Suprapubic skin (tissue), 4 donors: ENCODE measurements at regions not wholly inside any gene's neighbourhood (a gene's known extent, or its start where the extent isn't known, plus 50 kb on each side); places are given as distances from the start of the nearest gene placed in this dataset.
"Not testable (repeated sequence)": the region's sequence is repeated elsewhere in the genome, so short reads cannot be mapped to it uniquely, and the experiment has no call there.

Source experiments
- DNase-seq, 2 donors: peaks; one replicate each; pipeline ENCODE4 v3.0.0-alpha.2; 2019; ENCODE audit warnings: low spot score in 2 of 2
- H3K27ac ChIP-seq: fragments of 200-600 bp; sonication (generic); one replicate; pipeline ENCODE4 v1.5.1; 2019
- H3K27me3 ChIP-seq: fragments of 200-600 bp; sonication (generic); one replicate; pipeline ENCODE4 v1.5.1; 2019
- H3K36me3 ChIP-seq: fragments of 200-600 bp; sonication (generic); one replicate; pipeline ENCODE4 v1.5.1; 2019
- H3K4me1 ChIP-seq: fragments of 200-600 bp; sonication (generic); one replicate; pipeline ENCODE4 v1.5.1; 2019
- H3K4me3 ChIP-seq: fragments of 200-600 bp; sonication (generic); one replicate; pipeline ENCODE4 v1.5.1; 2019; ENCODE audit warnings: mild to moderate bottlenecking
- H3K9me3 ChIP-seq: fragments of 200-600 bp; sonication (generic); one replicate; pipeline ENCODE4 v1.5.1; 2019
- EP300 ChIP-seq: sonication (generic); formaldehyde crosslinking; IDR thresholded peaks from one replicate; pipeline ENCODE4 v1.6.1; 2017; ENCODE audit warnings: antibody characterized with exemption
- POLR2A ChIP-seq, 2 donors: fragments of 450-650 bp; IDR thresholded peaks; one replicate each; pipeline ENCODE4 v1.6.1; 2017; ENCODE audit warnings: antibody characterized with exemption in 2 of 2, mild to moderate bottlenecking in 2 of 2, moderate library complexity in 2 of 2
- POLR2AphosphoS5 ChIP-seq, 3 donors: sonication (generic); formaldehyde crosslinking; IDR thresholded peaks; one replicate each; pipeline ENCODE4 v1.6.1; 2017; ENCODE audit warnings: antibody characterized with exemption in 3 of 3
- WGBS: methylation state at CpG from one replicate; pipeline ENCODE4 v1.1.5; 2018; 5-methylcytosine and 5-hydroxymethylcytosine counted together
- TF ChIP-seq, protein P1 (sequence below), 2 donors: fragments of 200-600 bp in 1 of 2; fragments of 450-650 bp in 1 of 2; sonication (generic) in 1 of 2; IDR thresholded peaks; one replicate each; pipeline ENCODE4 v1.5.1; 2016 to 2019; ENCODE audit warnings: antibody characterized with exemption in 2 of 2, mild to moderate bottlenecking in 1 of 2, moderate library complexity in 1 of 2

DNA sequence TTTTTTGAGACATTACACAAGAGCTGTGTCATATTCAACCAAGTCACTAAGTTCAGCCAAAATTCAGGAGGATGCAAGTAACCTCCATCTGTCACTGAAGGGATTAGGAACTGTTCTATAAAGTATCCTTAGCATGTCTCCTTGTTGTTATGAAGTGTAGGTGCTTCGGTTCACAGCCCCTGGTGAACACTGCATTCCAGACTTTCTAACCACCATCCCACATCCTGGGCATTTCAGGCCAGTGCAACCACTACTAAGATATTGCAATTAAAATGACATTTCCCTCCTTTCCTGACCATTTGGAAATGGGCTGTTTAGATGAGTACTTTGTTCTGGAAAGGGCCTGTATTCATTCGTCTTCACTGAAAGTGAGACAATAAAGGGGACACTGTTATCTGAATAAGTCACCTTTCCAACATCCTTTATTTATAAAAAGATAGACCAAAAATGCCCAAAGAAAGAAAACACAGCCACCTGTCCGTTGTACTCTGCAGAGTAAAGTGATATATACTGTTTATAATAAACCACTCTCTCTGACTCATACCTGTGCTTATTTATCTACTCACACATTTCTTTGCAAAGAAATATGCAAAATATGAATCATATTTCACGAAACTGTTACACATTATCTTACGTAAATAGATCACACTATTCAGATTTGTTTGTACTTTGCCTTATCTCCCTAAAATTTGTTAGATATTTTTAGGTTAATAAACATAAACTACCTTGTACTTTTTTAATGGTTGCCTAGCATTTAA is 861.9 kb downstream of the CDH18 start:
- no peak overlapping the region for H3K27ac ChIP-seq
- no peaks in the 10 kb centered on the region for H3K9me3 ChIP-seq
- 40% methylated on average over 5 of the region's 5 CpGs for WGBS
- no peaks in the 10 kb centered on the region for H3K4me1 ChIP-seq
- DNase-seq: no peak
- H3K27me3 ChIP-seq: no peaks in the 10 kb centered on the region
- H3K36me3 ChIP-seq: no peaks in the 10 kb centered on the region
- H3K4me3 ChIP-seq: no peak overlapping the region
- TF ChIP-seq POLR2AphosphoS5 (IDR thresholded peaks at IDR 0.05): no peak
- no peak for TF ChIP-seq EP300
- TF ChIP-seq, protein P1, sequence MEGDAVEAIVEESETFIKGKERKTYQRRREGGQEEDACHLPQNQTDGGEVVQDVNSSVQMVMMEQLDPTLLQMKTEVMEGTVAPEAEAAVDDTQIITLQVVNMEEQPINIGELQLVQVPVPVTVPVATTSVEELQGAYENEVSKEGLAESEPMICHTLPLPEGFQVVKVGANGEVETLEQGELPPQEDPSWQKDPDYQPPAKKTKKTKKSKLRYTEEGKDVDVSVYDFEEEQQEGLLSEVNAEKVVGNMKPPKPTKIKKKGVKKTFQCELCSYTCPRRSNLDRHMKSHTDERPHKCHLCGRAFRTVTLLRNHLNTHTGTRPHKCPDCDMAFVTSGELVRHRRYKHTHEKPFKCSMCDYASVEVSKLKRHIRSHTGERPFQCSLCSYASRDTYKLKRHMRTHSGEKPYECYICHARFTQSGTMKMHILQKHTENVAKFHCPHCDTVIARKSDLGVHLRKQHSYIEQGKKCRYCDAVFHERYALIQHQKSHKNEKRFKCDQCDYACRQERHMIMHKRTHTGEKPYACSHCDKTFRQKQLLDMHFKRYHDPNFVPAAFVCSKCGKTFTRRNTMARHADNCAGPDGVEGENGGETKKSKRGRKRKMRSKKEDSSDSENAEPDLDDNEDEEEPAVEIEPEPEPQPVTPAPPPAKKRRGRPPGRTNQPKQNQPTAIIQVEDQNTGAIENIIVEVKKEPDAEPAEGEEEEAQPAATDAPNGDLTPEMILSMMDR (IDR thresholded peaks at IDR 0.05): no peak

DNA sequence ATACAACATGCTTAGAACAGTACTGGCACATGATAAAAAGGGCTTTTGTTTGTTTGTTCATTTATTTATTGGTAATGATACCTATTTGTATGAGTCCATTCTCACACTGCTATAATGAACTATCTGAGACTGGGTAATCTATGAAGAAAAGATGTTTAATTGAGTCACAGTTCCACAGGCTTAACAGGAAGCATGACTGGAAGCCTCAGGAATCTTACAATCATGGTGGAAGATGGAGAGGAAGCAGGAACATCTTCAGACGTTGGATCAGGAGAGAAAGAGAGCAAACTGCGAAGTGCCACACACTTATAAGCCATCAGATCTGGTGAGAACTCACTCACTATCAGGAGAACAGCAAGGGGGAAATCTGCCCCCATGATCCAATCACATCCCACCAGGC is 847.7 kb downstream of the CDH18 start:
- TF ChIP-seq, protein P1 (IDR thresholded peaks at IDR 0.05): no peak
- TF ChIP-seq POLR2AphosphoS5 (IDR thresholded peaks at IDR 0.05): no peak
- no peak for TF ChIP-seq EP300
- no peak for TF ChIP-seq POLR2A (IDR thresholded peaks at IDR 0.05)
- no peaks in the 10 kb centered on the region for H3K27me3 ChIP-seq
- 74% methylated on average over 2 of the region's 2 CpGs for WGBS

DNA sequence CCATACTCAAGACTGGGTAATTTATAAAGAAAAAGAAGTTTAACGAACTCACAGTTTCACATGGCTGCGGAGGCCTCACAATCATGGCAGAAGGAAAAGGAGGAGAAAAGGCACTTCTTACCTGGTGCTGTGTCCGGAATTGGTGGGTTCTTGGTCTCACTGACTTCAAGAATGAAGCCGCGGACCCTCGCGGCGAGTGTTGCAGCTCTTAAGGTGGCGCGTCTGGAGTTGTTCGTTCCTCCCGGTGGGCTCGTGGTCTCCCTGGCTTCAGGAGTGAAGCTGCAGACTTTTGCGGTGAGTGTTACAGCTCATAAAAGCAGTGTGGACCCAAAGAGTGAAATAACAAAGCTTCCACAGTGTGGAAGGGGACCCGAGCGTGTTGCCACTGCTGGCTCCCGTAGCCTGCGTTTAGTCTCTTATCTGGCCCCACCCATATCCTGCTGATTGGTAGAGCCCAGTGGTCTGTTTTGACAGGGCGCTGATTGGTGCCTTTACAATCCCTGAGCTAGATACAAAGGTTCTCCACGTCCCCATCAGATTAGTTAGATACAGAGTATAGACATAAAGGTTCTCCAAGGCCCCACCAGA is 846.0 kb downstream of the CDH18 start:
- H3K4me3 ChIP-seq, DNase-seq, H3K4me1 ChIP-seq, H3K27me3 ChIP-seq, H3K36me3 ChIP-seq, H3K9me3 ChIP-seq, H3K27ac ChIP-seq: not testable (repeated sequence)
- WGBS: 91% methylated on average over 18 of the region's 20 CpGs

More for the DNA sequence above, 847.7 kb downstream of the CDH18 start:
- H3K27ac ChIP-seq: no peak overlapping the region
- no peaks in the 10 kb centered on the region for H3K36me3 ChIP-seq
- no peaks in the 10 kb centered on the region for H3K9me3 ChIP-seq
- no peaks in the 10 kb centered on the region for H3K4me1 ChIP-seq
- no peak for DNase-seq
- no peak overlapping the region for H3K4me3 ChIP-seq

DNA sequence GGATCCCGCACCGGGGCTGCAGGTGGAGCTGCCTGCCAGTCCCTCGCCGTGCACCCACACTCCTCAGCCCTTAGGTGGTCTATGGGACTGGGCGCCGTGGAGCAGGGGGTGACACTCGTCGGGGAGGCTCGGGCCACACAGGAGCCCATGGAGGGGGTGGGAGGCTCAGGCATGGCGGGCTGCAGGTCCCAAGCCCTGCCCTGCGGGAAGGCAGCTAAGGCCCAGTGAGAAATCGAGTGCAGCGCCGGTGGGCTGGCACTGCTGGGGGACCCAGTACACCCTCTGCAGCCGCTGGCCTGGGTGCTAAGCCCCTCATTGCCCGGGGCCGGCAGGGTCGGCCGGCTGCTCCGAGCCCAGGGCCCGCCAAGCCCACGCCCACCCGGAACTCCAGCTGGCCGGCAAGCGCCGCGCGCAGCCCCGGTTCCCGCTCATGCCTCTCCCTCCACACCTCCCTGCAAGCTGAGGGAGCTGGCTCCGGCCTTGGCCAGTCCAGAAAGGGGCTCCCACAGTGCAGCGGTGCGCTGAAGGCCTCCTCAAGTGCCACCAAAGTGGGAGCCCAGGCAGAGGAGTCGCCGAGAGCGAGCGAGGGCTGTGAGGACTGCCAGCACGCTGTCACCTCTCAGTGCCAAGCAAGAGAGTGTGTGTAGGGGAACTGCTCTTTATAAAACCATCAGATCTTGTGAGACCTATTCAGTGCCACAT is 845.1 kb downstream of the CDH18 start:
- not testable (repeated sequence) for DNase-seq, H3K4me1 ChIP-seq
- 87% methylated on average over 17 of the region's 38 CpGs for WGBS

DNA sequence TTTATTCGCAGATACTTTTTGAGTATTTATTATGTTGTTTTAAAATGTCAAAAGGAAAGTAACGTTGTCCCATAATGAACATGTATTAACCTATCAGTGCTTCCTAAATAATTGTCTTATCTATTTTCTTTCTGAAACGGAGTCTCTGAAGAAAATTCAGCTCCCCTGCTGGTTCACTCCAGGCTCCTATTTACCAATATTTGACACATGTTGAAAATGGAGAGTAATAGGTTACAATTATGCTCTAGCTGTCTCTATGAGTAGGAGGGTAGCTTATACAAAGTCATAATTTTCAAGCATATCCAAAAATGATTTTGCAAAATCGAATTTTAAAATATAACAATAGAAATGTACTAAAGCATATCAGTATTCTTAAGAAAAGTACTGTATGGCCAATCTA is 844.1 kb downstream of the CDH18 start:
- no peak for DNase-seq
- Histone ChIP-seq H3K4me3 (no peak overlapping the region), H3K4me1 (no peaks in the 10 kb centered on the region), H3K9me3 (no peaks in the 10 kb centered on the region), H3K36me3 (no peaks in the 10 kb centered on the region), H3K27ac (no peak overlapping the region), H3K27me3 (no peaks in the 10 kb centered on the region)
- TF ChIP-seq POLR2A (IDR thresholded peaks at IDR 0.05) (no peak), EP300 (no peak), POLR2AphosphoS5 (IDR thresholded peaks at IDR 0.05) (no peak)
- TF ChIP-seq, protein P1 (IDR thresholded peaks at IDR 0.05): no peak
- WGBS: 61% methylated on average over 4 of the region's 4 CpGs

More for the DNA sequence above, 845.1 kb downstream of the CDH18 start:
- not testable (repeated sequence) for H3K9me3 ChIP-seq, H3K36me3 ChIP-seq, H3K27me3 ChIP-seq, H3K4me3 ChIP-seq, H3K27ac ChIP-seq

DNA sequence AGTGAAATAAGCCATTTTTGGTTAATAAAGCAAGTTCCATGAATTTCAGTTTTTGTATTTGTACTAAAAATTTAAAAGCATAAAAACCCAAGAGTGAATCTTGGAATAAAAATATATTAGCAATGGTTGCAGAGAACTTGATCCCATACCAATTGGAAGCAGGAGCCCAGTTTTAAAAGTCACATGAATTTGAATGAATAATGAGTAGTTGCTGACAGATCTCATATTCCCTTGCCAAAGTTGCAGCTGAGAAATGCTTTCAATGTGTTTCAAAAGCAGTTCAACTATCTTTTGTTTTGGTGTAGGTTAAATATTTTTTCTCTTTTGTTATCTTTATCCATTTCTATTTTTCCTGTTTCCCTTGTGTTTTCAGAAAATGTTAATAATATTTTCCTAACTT is 818.6 kb downstream of the CDH18 start:
- Histone ChIP-seq H3K27me3 (no peaks in the 10 kb centered on the region), H3K9me3 (no peaks in the 10 kb centered on the region), H3K4me1 (no peaks in the 10 kb centered on the region), H3K4me3 (no peak overlapping the region), H3K36me3 (no peaks in the 10 kb centered on the region), H3K27ac (no peak overlapping the region)
- TF ChIP-seq POLR2A (IDR thresholded peaks at IDR 0.05): no peak
- no peak for DNase-seq
